ENCODE measurements at regions not wholly inside any gene's neighbourhood (a gene's known extent, or its start where the extent isn't known, plus 50 kb on each side); places are given as distances from the start of the nearest gene placed in this dataset.

- DNase-seq (ENCODE audit: low read depth in 4 of 4, low spot score in 3 of 4): no peak
Measured at GRCh38 chr20:11832397-11832796, 85.3 kb upstream of the BTBD3 start.

- DNase-seq (ENCODE audit: low read depth in 4 of 4, low spot score in 3 of 4): no peak
Measured at GRCh38 chr20:11832851-11833250, 84.8 kb upstream of the BTBD3 start.

- no peak for DNase-seq (ENCODE audit: low read depth in 4 of 4, low spot score in 3 of 4)
Measured at GRCh38 chr20:11833825-11834224, 83.9 kb upstream of the BTBD3 start.

GRCh38 chr20:11838076-11838636 lies 79.5 kb upstream of the BTBD3 start:
- DNase-seq (ENCODE audit: low read depth in 4 of 4, low spot score in 3 of 4): no peak

- no peak for DNase-seq (ENCODE audit: low read depth in 4 of 4, low spot score in 3 of 4)
Measured at GRCh38 chr20:11841972-11842461, 75.7 kb upstream of the BTBD3 start.

- no peak for DNase-seq (ENCODE audit: low read depth in 4 of 4, low spot score in 3 of 4)
Measured at GRCh38 chr20:11843289-11843688, 74.4 kb upstream of the BTBD3 start.

- DNase-seq (ENCODE audit: low read depth in 4 of 4, low spot score in 3 of 4): no peak
Measured at GRCh38 chr20:11844691-11845090, 73.0 kb upstream of the BTBD3 start.

- DNase-seq (ENCODE audit: low read depth in 4 of 4, low spot score in 3 of 4): no peak
Measured at GRCh38 chr20:11845340-11845739, 72.4 kb upstream of the BTBD3 start.

GRCh38 chr20:11846131-11846530 lies 71.6 kb upstream of the BTBD3 start:
- DNase-seq (ENCODE audit: low read depth in 4 of 4, low spot score in 3 of 4): no peak

GRCh38 chr20:11847827-11848226 lies 69.9 kb upstream of the BTBD3 start:
- DNase-seq (ENCODE audit: low read depth in 4 of 4, low spot score in 3 of 4): no peak

- peak in 1 of 4 donors; percentile 3 for DNase-seq (ENCODE audit: low read depth in 4 of 4, low spot score in 3 of 4)
Measured at GRCh38 chr20:11849270-11849915, 68.3 kb upstream of the BTBD3 start.

- no peak for DNase-seq (ENCODE audit: low read depth in 4 of 4, low spot score in 3 of 4)
Measured at GRCh38 chr20:11849976-11850670, 67.6 kb upstream of the BTBD3 start.

- DNase-seq (ENCODE audit: low read depth in 4 of 4, low spot score in 3 of 4): no peak
Measured at GRCh38 chr20:11850901-11851300, 66.8 kb upstream of the BTBD3 start.

GRCh38 chr20:11851646-11852045 lies 66.0 kb upstream of the BTBD3 start:
- no peak for DNase-seq (ENCODE audit: low read depth in 4 of 4, low spot score in 3 of 4)

- no peak for DNase-seq (ENCODE audit: low read depth in 4 of 4, low spot score in 3 of 4)
Measured at GRCh38 chr20:11852189-11852588, 65.5 kb upstream of the BTBD3 start.

GRCh38 chr20:11852811-11853210 lies 64.9 kb upstream of the BTBD3 start:
- no peak for DNase-seq (ENCODE audit: low read depth in 4 of 4, low spot score in 3 of 4)

GRCh38 chr20:11853359-11853758 lies 64.3 kb upstream of the BTBD3 start:
- DNase-seq (ENCODE audit: low read depth in 4 of 4, low spot score in 3 of 4): no peak

- no peak for DNase-seq (ENCODE audit: low read depth in 4 of 4, low spot score in 3 of 4)
Measured at GRCh38 chr20:11861479-11861878, 56.2 kb upstream of the BTBD3 start.

- DNase-seq (ENCODE audit: low read depth in 4 of 4, low spot score in 3 of 4): no peak
Measured at GRCh38 chr20:11867291-11867919, 50.3 kb upstream of the BTBD3 start.

Data from left renal pelvis (tissue), 4 donors.